GM21447 (cell line): ENCODE measurements at regions not wholly inside any gene's neighbourhood (a gene's known extent, or its start where the extent isn't known, plus 50 kb on each side); places are given as distances from the start of the nearest gene placed in this dataset.

Experiments
- ATAC-seq: cut with Tn5 transposase; IDR thresholded peaks from one replicate; pipeline ENCODE4 v1.9.1; 2021; ENCODE audit not compliant: unreplicated experiment

- ATAC-seq: no peak
Measured at GRCh38 chr21:15233611-15234010, 168.8 kb upstream of the NRIP1 start.

GRCh38 chr21:15236111-15236510 lies 171.3 kb upstream of the NRIP1 start:
- no peak for ATAC-seq

GRCh38 chr21:15240848-15241247 lies 176.0 kb upstream of the NRIP1 start:
- no peak for ATAC-seq

GRCh38 chr21:15241997-15242736 lies 177.4 kb upstream of the NRIP1 start:
- ATAC-seq: no peak

GRCh38 chr21:15242906-15243305 lies 178.1 kb upstream of the NRIP1 start:
- no peak for ATAC-seq

- ATAC-seq: no peak
Measured at GRCh38 chr21:15243406-15243805, 178.6 kb upstream of the NRIP1 start.

GRCh38 chr21:15247613-15248012 lies 182.8 kb upstream of the NRIP1 start:
- ATAC-seq: no peak

GRCh38 chr21:15249285-15249993 lies 184.6 kb upstream of the NRIP1 start:
- no peak for ATAC-seq

- no peak for ATAC-seq
Measured at GRCh38 chr21:15250384-15250783, 185.6 kb upstream of the NRIP1 start.

GRCh38 chr21:15252431-15252830 lies 187.6 kb upstream of the NRIP1 start:
- ATAC-seq: no peak

- ATAC-seq: no peak
Measured at GRCh38 chr21:15254111-15254510, 189.3 kb upstream of the NRIP1 start.

- ATAC-seq: no peak
Measured at GRCh38 chr21:15255261-15255660, 190.5 kb upstream of the NRIP1 start.

GRCh38 chr21:15255763-15256162 lies 191.0 kb upstream of the NRIP1 start:
- ATAC-seq: no peak

GRCh38 chr21:15256996-15257395 lies 192.2 kb upstream of the NRIP1 start:
- ATAC-seq: no peak

- no peak for ATAC-seq
Measured at GRCh38 chr21:15257646-15258045, 192.8 kb upstream of the NRIP1 start.

- ATAC-seq: no peak
Measured at GRCh38 chr21:15259824-15260223, 195.0 kb upstream of the NRIP1 start.

GRCh38 chr21:15260604-15261003 lies 195.8 kb upstream of the NRIP1 start:
- ATAC-seq: no peak

- no peak for ATAC-seq
Measured at GRCh38 chr21:15264084-15264665, 199.4 kb upstream of the NRIP1 start.

GRCh38 chr21:15272171-15272570 lies 207.4 kb upstream of the NRIP1 start:
- no peak for ATAC-seq

GRCh38 chr21:15272591-15272990 lies 207.8 kb upstream of the NRIP1 start:
- ATAC-seq: no peak

GRCh38 chr21:15273244-15273643 lies 208.4 kb upstream of the NRIP1 start:
- no peak for ATAC-seq
